WTC11 (cell line): ENCODE measurements at regions not wholly inside any gene's neighbourhood (a gene's known extent, or its start where the extent isn't known, plus 50 kb on each side); places are given as distances from the start of the nearest gene placed in this dataset.

Experiments used
- ATF2 ChIP-seq: sonication (generic); formaldehyde crosslinking; IDR thresholded peaks from 2 replicates; pipeline ENCODE4 v1.8.1; 2022; ENCODE audit warnings: low read depth, missing genetic modification reagents, borderline replicate concordance
- CTCF ChIP-seq: fragments of 200-600 bp; IDR thresholded peaks from 2 replicates; pipeline ENCODE4 v1.8.0; 2022; ENCODE audit warnings: antibody characterized with exemption
- ETV6 ChIP-seq: sonication (generic); formaldehyde crosslinking; IDR thresholded peaks from 2 replicates; pipeline ENCODE4 v1.8.1; 2022; ENCODE audit warnings: mild to moderate bottlenecking, missing genetic modification reagents
- NFE2L1 ChIP-seq: sonication (generic); formaldehyde crosslinking; IDR thresholded peaks from 2 replicates; pipeline ENCODE4 v1.8.1; 2023; ENCODE audit warnings: missing genetic modification reagents
- NR1H2 ChIP-seq: sonication (generic); formaldehyde crosslinking; IDR thresholded peaks from 2 replicates; pipeline ENCODE4 v1.9.0; 2021; ENCODE audit warnings: mild to moderate bottlenecking, moderate library complexity, missing genetic modification reagents
- RELA ChIP-seq: sonication (generic); formaldehyde crosslinking; IDR thresholded peaks from 2 replicates; pipeline ENCODE4 v1.8.1; 2022; ENCODE audit warnings: missing genetic modification reagents, mild to moderate bottlenecking, borderline replicate concordance
- SMAD4 ChIP-seq: sonication (generic); formaldehyde crosslinking; IDR thresholded peaks from 2 replicates; pipeline ENCODE4 v1.8.0; 2022; ENCODE audit warnings: mild to moderate bottlenecking, missing genetic modification reagents
- SP1 ChIP-seq: sonication (generic); formaldehyde crosslinking; conservative IDR thresholded peaks from 2 replicates; pipeline ENCODE4 v1.8.1; 2022; ENCODE audit warnings: missing genetic modification reagents
- TEAD4 ChIP-seq: sonication (generic); formaldehyde crosslinking; IDR thresholded peaks from 2 replicates; pipeline ENCODE4 v1.8.0; 2022; ENCODE audit warnings: mild to moderate bottlenecking, missing genetic modification reagents
- USF1 ChIP-seq: sonication (generic); formaldehyde crosslinking; IDR thresholded peaks from 2 replicates; pipeline ENCODE4 v1.8.0; 2022; ENCODE audit warnings: mild to moderate bottlenecking, missing genetic modification reagents
- ZNF121 ChIP-seq: sonication (generic); formaldehyde crosslinking; IDR thresholded peaks from 2 replicates; pipeline ENCODE4 v1.8.0; 2023; ENCODE audit warnings: missing genetic modification reagents
- TF ChIP-seq, protein P1 (sequence below): sonication (generic); formaldehyde crosslinking; IDR thresholded peaks from 2 replicates; pipeline ENCODE4 v1.8.0; 2022; ENCODE audit warnings: missing genetic modification reagents
- TF ChIP-seq, protein P2 (sequence below): sonication (generic); formaldehyde crosslinking; IDR thresholded peaks from 2 replicates; pipeline ENCODE4 v1.8.0; 2022; ENCODE audit warnings: mild to moderate bottlenecking, missing genetic modification reagents

- no peak for TF ChIP-seq SP1 (CRISPR knock-in tag)
- no peak for TF ChIP-seq CTCF
- no peak for TF ChIP-seq USF1 (CRISPR knock-in tag)
- TF ChIP-seq, protein P1, sequence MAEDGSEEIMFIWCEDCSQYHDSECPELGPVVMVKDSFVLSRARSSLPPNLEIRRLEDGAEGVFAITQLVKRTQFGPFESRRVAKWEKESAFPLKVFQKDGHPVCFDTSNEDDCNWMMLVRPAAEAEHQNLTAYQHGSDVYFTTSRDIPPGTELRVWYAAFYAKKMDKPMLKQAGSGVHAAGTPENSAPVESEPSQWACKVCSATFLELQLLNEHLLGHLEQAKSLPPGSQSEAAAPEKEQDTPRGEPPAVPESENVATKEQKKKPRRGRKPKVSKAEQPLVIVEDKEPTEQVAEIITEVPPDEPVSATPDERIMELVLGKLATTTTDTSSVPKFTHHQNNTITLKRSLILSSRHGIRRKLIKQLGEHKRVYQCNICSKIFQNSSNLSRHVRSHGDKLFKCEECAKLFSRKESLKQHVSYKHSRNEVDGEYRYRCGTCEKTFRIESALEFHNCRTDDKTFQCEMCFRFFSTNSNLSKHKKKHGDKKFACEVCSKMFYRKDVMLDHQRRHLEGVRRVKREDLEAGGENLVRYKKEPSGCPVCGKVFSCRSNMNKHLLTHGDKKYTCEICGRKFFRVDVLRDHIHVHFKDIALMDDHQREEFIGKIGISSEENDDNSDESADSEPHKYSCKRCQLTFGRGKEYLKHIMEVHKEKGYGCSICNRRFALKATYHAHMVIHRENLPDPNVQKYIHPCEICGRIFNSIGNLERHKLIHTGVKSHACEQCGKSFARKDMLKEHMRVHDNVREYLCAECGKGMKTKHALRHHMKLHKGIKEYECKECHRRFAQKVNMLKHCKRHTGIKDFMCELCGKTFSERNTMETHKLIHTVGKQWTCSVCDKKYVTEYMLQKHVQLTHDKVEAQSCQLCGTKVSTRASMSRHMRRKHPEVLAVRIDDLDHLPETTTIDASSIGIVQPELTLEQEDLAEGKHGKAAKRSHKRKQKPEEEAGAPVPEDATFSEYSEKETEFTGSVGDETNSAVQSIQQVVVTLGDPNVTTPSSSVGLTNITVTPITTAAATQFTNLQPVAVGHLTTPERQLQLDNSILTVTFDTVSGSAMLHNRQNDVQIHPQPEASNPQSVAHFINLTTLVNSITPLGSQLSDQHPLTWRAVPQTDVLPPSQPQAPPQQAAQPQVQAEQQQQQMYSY (CRISPR knock-in tag), result no peak
- no peak for TF ChIP-seq TEAD4
- no peak for TF ChIP-seq ATF2
- TF ChIP-seq RELA (CRISPR knock-in tag), result no peak
- TF ChIP-seq NFE2L1 (CRISPR knock-in tag), result no peak
- TF ChIP-seq, protein P2, sequence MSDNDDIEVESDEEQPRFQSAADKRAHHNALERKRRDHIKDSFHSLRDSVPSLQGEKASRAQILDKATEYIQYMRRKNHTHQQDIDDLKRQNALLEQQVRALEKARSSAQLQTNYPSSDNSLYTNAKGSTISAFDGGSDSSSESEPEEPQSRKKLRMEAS (CRISPR knock-in tag), result no peak
- TF ChIP-seq SMAD4 (CRISPR knock-in tag), result no peak
- no peak for TF ChIP-seq ETV6 (CRISPR knock-in tag)
- TF ChIP-seq ZNF121, result no peak
- TF ChIP-seq NR1H2 (CRISPR knock-in tag), result no peak
These were observed 826.5 kb downstream of the KCNA4 start for GRCh38 chr11:29190313-29190712.
